GM18861 (cell line): ENCODE measurements at regions not wholly inside any gene's neighbourhood (a gene's known extent, or its start where the extent isn't known, plus 50 kb on each side); places are given as distances from the start of the nearest gene placed in this dataset.
A peak's percentile ranks its signal among the peaks of the same experiment; 100 is the strongest.
"Not testable (repeated sequence)": the region's sequence is repeated elsewhere in the genome, so short reads cannot be mapped to it uniquely, and the experiment has no call there.

Experiments
- ATAC-seq: cut with Tn5 transposase; IDR thresholded peaks from one replicate; pipeline ENCODE4 v1.9.1; 2021; ENCODE audit not compliant: unreplicated experiment

DNA sequence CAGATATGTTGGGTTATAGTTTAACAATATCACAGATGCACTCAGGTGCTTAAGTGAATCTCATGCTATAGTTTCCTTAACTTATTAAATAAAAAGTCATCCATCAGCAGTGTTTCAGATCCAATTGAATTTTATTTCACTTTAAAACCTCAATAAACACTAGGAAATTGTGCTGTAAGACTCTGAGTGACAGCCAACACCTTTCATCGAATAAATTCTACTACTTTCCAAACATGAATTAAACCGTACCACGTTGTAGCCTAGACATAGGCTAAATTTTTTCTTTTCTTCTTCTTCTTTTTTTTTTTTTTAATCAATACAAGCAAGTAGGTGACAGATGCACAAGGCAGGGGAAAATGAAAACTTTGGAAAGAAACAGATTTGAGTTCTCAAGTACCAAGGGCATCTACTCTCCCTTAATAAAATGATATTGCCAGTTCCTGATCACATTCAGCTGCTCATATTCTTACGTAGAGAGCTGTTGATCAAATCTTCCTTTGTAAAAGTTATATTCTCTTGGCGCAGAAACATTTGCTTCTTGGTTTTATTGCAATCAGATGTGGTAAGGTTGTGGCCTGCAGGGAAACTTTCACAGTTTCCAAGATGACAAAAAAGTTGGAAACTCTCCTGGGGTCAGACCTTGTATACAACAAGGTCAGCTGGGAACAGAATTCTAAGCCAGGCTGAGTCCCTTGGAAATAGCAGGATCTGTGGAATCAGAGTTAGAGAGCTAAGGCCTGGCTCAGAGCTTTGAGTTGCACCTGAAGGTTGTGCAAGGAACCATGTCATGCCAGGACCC, 147.7 kb downstream of the CD47 start:
- ATAC-seq, result no peak

DNA sequence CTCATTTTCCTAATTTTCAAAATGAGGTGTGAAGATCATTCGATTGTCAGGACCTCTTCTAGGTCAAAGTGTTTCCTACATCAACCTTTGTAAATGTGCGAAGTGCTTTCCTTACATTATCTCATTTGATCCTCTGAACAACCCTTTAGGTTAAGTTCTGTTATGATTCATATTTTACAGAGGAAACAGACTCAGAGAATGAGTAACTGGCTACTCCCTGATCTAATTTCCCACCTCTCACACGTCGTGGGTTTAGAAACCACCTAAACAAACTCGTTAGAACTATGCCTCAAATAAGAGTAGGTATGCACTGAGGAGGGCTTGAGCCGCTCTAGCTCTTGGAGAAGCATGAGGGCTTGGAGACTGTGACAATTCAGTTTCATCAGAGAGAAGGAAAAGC, 148.6 kb downstream of the CD47 start:
- no peak for ATAC-seq

DNA sequence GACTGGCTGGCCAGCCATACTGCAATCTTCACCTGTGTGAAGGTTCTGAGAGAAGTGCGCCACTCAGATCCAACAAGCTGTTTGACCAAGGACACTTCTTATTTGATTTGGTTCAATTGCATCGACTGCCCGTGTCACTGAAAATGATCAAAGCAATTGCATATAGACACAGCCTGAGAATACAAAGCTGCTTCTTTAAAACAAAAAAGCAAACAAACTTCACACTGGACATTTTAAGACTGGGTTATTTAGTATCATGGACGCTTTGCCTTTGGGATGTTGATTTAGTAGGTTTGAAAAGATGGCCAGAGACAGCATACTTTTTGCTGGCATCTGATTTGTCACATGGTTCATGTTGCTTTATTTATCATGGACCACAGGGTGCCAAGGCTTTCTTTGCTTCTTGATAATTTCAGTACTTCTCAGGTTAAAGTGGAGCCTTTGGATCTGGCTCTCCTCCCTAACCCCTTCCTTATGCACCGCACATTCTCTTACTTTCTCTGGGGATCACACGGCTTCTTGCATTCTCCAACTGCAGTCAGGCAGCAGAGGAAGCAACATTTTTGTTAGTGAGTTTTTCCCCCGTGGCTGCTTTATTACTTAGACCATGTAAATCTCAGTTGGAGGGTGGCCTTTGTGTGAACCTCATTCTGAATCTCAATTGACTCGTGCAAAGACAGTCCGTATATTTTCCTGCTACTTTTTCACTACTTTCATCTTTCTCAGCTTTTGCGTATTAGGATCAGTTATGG, 151.0 kb downstream of the CD47 start:
- ATAC-seq, result no peak

DNA sequence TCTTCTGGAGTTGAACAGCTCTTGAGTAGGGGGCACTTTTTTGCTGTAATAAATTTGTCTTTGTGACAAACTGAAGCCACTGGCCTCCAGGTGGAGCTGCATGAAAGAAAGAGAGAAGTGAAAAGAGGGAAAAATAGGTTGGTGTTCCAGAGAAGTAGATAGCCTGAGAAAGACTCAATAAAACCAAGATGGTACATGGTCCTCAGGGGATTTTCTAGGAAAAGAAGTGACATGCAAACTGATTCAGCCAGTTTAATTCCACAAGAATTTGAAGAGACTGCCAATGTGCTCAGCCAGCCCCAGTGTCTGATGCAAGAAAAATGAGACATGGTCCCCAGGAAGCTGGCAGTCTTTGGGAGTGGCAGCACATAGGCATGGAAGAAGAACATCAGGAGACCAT, 152.7 kb downstream of the CD47 start:
- no peak for ATAC-seq

DNA sequence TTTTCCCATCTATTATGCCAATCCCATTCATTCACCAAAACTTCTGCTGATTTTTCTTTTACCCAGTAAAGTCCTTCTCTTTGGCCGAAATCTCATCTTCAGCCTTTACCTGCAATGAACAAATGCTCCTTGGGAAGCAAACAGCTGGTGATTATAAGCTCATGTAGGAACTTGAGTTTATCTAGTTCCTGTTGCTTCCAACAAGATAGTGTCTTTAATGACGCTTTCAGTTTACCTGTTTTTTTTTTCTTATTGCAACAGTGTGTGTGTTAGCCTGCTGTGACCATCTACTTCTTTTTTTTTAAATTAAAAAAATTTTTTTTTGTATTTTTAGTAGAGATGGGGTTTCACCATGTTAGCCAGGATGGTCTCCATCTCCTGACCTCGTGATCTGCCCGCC, 156.0 kb downstream of the CD47 start:
- ATAC-seq, result no peak

DNA sequence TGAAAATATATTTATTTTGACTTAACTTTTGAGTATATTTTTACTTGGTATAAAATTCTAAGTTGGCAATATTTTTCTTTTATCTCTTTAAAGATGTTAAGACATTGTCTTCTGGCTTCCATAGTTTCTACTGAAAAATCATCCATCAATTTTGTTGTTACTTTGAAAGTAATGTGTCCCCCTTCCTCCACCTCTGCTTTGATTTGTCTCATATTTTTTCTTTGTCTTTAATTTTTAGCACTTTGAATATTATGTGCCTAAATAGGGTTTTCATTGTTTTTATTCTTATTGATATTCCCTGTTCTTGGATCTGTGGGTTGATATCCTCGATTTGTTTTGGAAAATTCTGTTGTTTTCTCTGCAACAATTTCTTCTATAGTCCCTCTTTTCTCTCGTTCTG, 157.4 kb downstream of the CD47 start:
- no peak for ATAC-seq

DNA sequence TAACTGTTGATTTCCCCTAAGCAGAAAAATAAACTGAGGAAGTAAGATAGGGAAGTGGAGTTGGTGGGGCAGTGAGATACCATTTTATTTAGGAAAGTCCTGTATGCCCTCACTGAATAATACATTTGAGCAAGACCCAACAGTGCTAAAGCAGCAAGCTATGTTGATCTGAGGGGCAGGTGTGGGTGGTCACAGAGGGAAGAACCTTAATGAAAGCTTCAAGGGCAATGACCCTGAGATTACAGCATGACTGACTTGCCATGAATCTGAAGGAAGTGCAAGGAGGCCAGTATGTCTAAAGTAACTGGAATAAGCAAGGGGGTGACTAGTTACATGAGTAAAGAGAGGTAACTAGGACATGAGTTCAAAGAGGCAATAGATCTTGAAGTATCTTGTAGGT, 159.5 kb downstream of the CD47 start:
- ATAC-seq, result no peak

DNA sequence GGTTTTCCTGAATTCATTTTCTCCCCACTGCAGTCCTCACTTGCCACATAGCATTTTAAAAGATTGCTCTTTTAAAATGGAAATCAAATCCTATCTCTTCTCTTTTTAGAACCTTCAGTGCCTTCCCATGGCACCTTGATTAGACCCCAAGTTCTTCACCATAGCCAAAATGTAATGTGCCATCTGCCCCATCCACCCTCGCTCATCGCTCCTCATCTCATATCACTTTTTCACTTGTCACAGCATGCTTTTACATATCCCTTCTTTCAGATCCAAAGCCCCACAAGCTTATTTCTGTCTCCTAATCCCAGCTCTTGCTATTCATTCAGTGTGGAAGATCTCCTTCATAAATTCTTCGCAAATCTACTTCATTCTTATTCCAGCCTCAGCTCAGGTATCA, 161.7 kb downstream of the CD47 start:
- ATAC-seq, result no peak

DNA sequence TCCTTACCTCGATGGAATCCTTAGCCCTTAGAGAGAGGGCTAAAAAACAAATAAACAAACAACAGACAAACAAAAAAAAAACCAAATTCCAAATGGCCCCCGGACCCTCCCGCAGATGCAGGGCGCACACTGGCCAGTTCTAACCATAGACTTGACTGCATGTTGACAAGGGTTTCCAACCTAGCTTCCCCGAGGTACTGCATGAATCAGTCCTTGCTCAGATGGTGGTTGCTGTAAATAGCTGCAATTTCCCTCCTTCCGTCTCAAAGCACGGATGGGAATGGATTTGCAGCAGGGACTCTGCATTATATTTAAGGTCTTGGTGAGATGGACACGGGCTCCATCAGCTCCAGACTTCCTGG, 162.8 kb downstream of the CD47 start:
- ATAC-seq, result no peak

DNA sequence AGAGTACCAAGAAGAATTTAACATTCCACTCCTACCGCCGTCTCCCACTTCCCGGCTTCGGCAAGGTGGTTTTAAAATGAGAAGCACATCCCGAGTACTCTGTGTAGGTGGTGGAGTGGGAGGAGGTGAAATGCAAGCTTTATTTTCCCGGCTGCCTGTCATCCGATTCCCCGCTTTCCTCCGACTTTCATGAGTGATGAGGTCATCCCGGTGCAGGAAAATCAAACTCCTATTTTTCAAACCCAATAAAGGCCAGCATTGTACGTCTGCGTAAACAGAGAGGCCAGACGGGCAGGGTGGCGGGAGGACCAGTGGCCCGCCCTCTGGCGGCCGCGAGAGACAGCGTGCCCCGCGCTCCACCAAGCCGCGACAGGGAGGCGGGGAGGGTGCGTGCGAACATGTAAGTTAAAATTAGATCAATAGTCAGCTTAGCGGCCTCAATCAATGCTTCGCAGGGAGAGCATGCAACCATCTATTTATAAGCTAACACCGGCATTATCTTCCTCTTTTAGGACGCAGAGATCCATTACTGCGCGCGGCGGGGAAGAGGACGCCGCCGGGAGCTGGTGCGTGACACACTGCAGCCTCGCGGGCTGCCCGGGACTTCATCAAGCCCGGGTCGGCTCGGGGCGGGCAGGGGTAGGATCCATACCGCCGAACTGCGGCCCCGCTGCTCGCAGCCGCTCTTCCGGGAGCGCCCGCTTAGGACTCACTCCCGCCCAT, 163.3 kb downstream of the CD47 start:
- ATAC-seq, result peak; percentile 88

DNA sequence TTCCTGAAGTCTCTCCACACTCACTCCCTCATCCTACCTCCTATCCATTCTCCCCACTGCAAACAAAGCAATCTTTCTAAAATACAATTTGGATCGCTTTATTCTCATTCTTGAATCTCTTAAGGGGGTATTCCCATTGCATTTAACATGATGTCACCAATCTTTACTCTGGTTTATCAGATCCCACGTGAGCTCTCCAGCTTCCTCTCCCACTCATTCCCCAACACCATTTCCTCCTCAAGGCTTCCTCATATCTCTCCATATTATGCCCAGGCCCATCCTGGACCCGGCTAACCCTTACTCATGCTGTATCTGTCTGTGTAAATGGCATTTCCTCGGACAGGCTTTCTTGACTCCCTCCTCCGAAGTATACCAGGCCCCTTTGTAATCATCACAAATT, 165.0 kb downstream of the CD47 start:
- no peak for ATAC-seq

DNA sequence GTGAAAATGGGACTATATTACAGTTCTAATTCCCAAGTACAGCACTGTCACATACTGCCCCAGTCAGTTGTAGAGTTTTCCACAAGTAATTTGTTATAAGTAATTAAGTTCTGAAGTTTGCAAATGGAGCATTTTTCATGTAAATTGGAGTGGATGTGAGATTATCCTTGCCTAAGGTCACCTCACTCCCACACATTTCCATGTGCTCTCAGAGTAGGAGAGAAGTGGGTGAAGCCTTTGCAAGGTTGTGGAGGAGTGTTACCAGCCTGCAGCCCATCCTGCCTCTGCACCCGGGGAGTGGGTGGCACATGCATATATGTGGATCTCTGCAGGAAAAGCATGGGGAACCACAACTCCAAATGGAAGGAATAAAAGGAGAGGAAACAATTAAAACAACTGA, 169.8 kb downstream of the CD47 start:
- no peak for ATAC-seq

DNA sequence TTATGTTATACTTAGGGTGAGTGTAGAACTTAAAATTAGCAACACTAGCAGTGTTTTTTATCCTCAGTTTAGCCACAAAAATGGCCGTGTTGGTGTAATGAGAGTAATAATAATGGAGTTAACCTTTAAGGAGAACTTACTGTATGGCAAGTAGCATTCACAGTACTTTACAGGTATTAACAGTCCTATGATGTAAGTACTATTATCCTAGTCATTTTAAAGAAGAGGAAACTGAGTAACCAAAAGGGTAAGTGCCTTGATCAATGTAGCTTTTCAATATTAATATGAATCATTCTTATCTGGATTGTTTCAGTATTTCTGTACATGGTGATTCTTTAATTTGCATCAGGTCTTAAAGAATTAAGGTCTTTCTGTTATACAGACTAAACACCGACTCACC, 170.3 kb downstream of the CD47 start:
- no peak for ATAC-seq

DNA sequence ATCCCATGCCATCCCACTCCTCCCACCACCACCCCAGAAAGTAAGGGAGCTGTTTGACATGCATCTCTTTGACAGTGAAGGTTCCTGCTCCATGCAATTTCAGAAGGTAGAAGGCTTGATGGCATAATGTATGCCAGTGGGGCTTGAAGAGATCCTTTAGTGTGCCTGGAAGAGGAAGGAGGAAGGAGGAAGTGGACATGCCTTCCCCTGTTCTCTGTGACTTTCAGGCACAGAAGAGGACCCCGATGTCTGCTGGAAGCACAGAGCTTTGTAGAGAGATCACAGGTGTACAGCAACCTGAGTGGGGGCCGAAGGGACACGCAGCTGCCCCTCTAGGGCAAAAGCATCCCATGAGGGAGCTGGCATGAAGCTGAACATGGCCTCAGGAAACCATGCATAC, 171.6 kb downstream of the CD47 start:
- no peak for ATAC-seq

DNA sequence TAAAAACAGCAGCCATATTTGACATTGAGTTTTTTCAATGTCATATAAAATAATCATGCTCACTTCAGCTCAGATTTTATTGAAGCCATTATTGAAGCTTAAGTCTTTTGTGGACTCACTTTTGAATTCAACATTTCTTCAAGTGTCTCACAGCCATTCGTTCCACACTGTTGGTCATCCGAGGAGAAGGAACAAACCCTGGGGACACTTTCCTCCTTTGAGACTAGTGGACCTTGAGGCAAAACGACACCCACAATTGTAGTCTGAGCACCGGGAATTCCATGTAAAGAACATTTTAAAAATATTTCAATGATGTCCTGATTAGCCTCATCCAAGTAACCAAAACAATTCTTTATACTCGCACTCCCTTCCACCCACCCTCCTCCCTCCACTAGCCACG, 174.7 kb downstream of the CD47 start:
- ATAC-seq, result no peak

DNA sequence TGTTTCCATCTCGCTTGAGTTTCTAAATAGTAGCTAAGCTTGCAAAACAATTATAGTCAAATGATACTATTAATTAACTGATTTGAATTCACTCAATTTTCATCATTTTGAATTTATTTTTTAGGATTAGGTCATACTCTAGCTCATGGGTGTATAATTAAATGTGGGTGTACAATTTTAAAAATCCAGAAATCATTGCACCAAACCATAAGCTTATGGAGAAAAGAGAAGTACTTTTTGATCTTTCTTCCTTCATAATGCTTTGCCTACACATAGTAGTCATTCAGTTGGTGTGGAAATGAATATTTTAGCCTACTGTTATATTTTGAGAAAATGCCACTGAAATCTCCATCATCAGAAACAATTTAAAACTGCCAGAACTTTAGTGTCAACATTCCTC, 175.1 kb downstream of the CD47 start:
- no peak for ATAC-seq

DNA sequence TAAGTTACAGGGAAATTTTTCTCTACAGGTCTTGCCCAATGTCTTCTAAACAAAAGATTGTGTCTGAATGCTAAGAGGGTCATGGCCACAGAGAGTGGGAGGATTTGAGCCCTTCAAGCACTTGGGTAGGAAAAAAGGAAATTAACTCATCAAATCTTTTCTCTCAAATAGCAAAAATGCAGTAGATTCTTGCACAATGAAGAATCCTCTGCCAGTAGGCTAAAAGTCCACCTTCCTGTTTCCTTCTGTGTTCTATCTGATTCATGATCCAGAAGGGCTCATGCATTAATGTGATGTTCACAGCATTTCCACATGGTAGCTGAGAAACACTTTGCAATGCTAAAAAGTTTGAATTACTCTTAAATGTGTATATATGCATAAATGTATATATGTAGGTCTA, 177.1 kb downstream of the CD47 start:
- ATAC-seq, result no peak

DNA sequence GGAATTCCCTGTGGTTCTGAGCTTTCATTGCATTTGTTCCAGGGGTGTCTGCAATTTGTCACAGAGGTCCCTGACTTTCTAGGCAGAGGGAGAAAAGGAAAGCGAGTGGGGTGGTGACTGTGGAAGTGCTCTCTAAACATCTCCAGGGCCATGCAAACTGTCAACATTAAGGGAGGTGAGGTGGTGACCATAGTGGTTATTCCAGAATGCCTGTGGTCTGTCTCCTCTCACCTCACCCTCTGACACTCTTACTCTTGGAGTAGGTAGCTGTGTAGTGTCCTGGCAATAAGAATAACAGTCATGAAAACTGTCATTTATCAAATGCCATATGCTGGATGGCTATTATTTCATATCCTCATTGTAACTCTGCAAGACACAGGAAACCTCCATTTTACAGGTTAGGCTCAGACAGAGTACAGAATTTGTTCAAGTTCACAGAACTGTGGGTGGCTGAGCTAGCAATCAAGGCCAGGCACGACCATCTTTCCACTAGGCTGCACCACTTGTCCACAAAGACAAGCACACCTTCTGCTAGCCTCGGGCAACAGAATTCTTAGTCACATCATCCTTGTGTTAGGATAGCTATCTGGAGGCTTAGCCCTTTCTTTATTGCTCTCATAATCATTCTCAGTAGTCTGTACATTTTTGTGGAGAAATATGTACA, 179.4 kb downstream of the CD47 start:
- no peak for ATAC-seq

DNA sequence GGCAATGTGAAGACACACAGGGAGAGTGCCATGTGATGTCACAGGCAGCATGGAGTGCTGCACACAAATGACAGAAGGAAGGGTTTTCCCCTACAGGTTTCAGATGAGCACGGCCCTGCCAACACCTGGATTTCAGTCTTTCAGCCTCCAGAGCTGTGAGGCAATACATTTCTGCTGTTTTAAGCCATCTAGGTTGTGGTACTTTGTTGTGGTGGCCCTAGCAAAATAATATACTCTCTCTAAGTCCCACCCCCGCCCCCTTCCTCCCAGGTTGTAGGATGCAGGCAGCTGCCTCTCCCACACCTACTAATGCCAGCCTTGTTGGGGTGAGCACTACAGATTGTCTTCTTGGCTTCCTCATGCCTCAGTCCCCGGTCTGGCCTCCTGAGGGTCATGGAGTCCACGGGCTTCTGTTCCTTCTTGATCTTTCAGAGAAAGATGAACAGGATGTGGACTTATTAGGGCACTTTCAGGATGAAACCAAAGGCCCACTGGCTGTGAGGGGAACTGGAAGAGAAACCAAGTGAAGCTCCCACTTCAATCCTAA, 180.0 kb downstream of the CD47 start:
- peak; percentile 88 for ATAC-seq

DNA sequence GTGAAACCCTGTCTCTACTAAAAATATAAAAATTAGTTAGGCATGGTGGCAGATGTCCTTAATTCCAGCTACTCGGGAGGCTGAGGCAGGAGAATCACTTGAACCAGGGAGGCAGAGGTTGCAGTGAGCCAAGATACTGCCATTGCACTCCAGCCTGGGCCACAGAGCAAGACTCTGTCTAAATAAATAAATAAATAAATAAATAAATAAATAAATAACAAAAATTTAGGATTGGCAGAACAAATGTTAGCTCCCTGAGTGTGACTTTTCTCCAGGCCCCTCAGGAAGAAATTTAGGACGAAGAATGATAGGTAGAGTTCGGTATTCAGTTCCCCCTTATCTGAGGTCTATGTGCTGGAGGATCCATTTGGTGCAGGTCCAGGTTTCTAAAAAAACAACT, 181.2 kb downstream of the CD47 start:
- not testable (repeated sequence) for ATAC-seq

DNA sequence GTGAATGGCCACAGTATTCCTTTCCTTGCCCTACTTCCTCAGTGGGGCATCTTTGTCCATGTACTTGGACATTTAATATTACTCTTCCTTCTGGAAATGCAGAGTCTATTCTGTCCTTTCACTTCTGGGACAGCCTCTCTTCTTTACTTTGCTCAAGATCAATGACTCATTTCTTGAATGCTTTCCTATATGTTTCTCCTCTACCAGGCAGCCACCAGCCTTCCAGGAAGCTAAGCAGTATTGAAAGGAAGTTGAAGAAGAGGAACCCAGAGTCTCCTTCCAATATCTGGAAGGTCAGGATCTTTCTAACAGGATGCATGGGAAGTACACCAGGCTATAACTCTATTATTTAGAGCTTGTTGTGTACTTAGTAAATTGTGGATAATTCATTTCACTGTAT, 182.8 kb downstream of the CD47 start:
- no peak for ATAC-seq
